Breast epithelium (tissue), 3 donors: ENCODE measurements at regions not wholly inside any gene's neighbourhood (a gene's known extent, or its start where the extent isn't known, plus 50 kb on each side); places are given as distances from the start of the nearest gene placed in this dataset.

Experiments
- POLR2A ChIP-seq: fragments of 450-650 bp; IDR thresholded peaks from one replicate; pipeline ENCODE4 v1.6.1; 2016; ENCODE audit warnings: antibody characterized with exemption, mild to moderate bottlenecking, moderate library complexity
- POLR2AphosphoS5 ChIP-seq, 3 donors: sonication (generic); formaldehyde crosslinking; IDR thresholded peaks; one replicate each; pipeline ENCODE4 v1.6.1; 2017; ENCODE audit warnings: antibody characterized with exemption in 3 of 3
- TF ChIP-seq, protein P1 (sequence below), 3 donors: fragments of 450-650 bp; IDR thresholded peaks; one replicate each; pipeline ENCODE4 v1.5.1; 2016 to 2017; ENCODE audit warnings: antibody characterized with exemption in 3 of 3, mild to moderate bottlenecking in 3 of 3, moderate library complexity in 3 of 3

DNA sequence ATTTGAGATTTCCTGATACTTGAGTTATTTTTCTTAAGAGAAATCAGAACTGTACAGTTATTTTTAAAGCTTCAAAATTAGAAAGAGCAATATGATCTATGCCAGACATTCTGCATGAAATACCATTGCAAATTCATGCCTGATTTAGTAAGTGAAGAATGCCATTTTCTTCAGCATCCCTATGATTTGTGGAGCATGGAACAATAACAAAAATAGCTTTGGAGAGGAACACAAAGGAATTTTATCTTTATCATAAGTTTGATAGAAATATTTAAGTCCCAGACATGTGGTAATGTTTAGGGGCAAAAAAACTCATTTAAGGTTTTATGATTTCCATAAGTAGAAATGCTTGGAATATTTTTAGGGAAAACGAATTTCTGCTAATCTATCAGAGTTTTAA lies 1863.4 kb downstream of the EFNA5 start:
- TF ChIP-seq POLR2A (no peak), POLR2AphosphoS5 (IDR thresholded peaks at IDR 0.05) (no peak)
- TF ChIP-seq, protein P1, sequence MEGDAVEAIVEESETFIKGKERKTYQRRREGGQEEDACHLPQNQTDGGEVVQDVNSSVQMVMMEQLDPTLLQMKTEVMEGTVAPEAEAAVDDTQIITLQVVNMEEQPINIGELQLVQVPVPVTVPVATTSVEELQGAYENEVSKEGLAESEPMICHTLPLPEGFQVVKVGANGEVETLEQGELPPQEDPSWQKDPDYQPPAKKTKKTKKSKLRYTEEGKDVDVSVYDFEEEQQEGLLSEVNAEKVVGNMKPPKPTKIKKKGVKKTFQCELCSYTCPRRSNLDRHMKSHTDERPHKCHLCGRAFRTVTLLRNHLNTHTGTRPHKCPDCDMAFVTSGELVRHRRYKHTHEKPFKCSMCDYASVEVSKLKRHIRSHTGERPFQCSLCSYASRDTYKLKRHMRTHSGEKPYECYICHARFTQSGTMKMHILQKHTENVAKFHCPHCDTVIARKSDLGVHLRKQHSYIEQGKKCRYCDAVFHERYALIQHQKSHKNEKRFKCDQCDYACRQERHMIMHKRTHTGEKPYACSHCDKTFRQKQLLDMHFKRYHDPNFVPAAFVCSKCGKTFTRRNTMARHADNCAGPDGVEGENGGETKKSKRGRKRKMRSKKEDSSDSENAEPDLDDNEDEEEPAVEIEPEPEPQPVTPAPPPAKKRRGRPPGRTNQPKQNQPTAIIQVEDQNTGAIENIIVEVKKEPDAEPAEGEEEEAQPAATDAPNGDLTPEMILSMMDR (IDR thresholded peaks at IDR 0.05), result no peak
